IgD-negative memory B cell (primary cell): ENCODE measurements at regions not wholly inside any gene's neighbourhood (a gene's known extent, or its start where the extent isn't known, plus 50 kb on each side); places are given as distances from the start of the nearest gene placed in this dataset.
"Not testable (repeated sequence)": the region's sequence is repeated elsewhere in the genome, so short reads cannot be mapped to it uniquely, and the experiment has no call there.

Experiments
- H3K27ac Mint-ChIP-seq, 3 donors: one replicate each; pipeline ENCODE4 v1.8.0; 2020 to 2022; ENCODE audit warnings: mild to moderate bottlenecking in 3 of 3, mixed read lengths in 3 of 3, moderate library complexity in 1 of 3
- H3K27me3 Mint-ChIP-seq: one replicate; pipeline ENCODE4 v1.8.0; 2021; ENCODE audit warnings: mixed read lengths
- H3K36me3 Mint-ChIP-seq: one replicate; pipeline ENCODE4 v1.8.0; 2020; ENCODE audit warnings: mild to moderate bottlenecking, mixed read lengths
- H3K4me1 Mint-ChIP-seq, 3 donors: one replicate each; pipeline ENCODE4 v1.8.0; 2020 to 2022; ENCODE audit warnings: mixed read lengths in 3 of 3, mild to moderate bottlenecking in 1 of 3
- H3K4me3 Mint-ChIP-seq, 4 donors: one replicate each; pipeline ENCODE4 v1.8.0; 2020 to 2022; ENCODE audit warnings: mild to moderate bottlenecking in 4 of 4, mixed read lengths in 4 of 4, moderate library complexity in 3 of 4
- H3K9me3 Mint-ChIP-seq, 3 donors: one replicate each; pipeline ENCODE4 v1.8.0; 2020 to 2021; ENCODE audit warnings: mixed read lengths in 3 of 3, mild to moderate bottlenecking in 1 of 3

DNA sequence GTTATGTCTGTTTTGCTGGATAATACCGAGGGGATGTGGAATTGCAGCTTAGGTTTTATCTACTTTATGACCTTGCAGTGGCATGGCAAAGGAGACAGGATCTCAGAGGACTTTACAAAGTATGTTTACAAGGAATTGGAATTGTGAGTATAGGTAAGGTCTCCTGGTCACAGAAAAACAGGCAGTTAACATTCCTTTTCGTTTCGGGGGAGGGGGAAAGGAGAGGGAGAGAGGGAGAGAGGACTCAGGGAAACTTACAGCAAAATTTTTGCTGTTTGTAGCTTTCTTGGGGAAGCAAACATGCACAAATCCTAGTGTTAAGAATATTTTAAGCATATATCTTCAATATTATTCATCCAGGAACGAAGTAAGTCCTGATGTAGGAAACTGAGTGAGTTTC lies 590.5 kb upstream of the LRFN5 start:
- Mint-ChIP-seq H3K36me3 (peaks cover 1% of the 10 kb centered on the region), H3K27me3 (no peaks in the 10 kb centered on the region), H3K9me3 (peaks cover 0 to 3% (median 0%) of the 10 kb centered on the region in 3 donors), H3K4me3 (no peak overlapping the region), H3K4me1 (no peaks in the 10 kb centered on the region), H3K27ac (no peak overlapping the region)

DNA sequence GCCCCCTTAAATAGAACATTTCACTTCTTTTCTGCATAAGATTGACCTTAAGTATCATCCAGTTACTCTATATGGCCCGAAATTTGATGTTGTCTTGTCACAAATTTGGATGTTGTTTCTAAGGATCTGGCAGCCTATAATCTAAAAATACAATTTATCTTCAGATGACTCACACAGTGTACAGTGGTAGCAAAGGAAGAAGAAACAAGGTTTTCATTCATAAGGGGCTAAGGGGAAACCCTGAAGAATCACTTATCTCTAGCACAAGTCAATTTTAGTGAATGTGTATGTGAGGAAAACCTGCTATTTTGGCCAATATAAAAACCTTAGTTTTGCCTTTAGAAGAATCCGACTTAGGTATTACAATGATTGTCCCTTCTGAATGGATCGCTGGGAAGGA lies 606.3 kb upstream of the LRFN5 start:
- Mint-ChIP-seq H3K9me3 (no peaks in the 10 kb centered on the region), H3K4me1 (no peaks in the 10 kb centered on the region), H3K36me3 (no peaks in the 10 kb centered on the region), H3K27me3 (no peaks in the 10 kb centered on the region), H3K27ac (peak overlapping the region in 1 of 3 donors; percentile 4), H3K4me3 (no peak overlapping the region)

DNA sequence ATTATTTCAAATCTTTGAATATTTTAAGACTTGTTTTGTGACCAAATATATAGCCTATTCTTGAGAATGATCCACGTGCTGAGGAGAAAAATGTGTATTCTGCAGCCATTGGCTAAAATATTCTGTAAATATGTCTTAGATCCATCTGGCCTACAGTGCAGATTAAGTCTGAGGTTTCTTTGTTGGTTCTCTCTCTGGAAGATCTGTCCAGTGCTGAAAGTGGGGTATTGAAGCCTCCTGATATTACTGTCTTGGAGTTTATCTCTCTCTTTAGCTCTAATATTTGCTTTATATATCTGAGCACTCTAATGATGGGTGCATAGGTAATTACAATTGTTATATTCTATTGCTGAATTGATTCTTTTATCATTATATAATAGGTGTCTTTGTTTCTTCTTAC lies 617.4 kb upstream of the LRFN5 start:
- H3K27ac Mint-ChIP-seq: no peak overlapping the region
- no peak overlapping the region for H3K4me3 Mint-ChIP-seq
- H3K36me3 Mint-ChIP-seq: no peaks in the 10 kb centered on the region
- peaks cover 0 to 2% (median 0%) of the 10 kb centered on the region in 3 donors for H3K4me1 Mint-ChIP-seq
- peaks cover 6 to 18% (median 9%) of the 10 kb centered on the region in 3 donors for H3K9me3 Mint-ChIP-seq
- H3K27me3 Mint-ChIP-seq: no peaks in the 10 kb centered on the region

DNA sequence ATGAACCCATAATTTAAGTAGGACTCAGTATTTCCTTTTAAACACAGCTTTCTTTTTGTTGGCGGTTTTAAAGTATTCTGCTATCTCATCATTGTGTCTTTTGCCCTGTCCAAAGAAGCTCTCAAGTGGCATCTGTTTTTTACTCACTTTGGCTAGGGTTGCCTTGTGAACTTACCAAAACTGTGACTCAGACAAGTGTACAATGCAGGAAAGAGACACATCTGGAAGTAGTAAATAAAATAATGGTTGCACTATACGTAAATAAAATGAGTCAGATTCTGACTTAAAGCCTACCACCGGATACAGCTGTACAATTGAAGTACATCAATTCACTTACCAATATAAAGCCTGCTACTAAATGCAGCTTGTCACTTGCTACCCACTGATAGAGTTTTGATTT lies 619.2 kb upstream of the LRFN5 start:
- Mint-ChIP-seq H3K27ac (no peak overlapping the region), H3K4me1 (no peaks in the 10 kb centered on the region), H3K36me3 (no peaks in the 10 kb centered on the region), H3K4me3 (no peak overlapping the region), H3K9me3 (peaks cover 6 to 18% (median 9%) of the 10 kb centered on the region in 3 donors), H3K27me3 (no peaks in the 10 kb centered on the region)

DNA sequence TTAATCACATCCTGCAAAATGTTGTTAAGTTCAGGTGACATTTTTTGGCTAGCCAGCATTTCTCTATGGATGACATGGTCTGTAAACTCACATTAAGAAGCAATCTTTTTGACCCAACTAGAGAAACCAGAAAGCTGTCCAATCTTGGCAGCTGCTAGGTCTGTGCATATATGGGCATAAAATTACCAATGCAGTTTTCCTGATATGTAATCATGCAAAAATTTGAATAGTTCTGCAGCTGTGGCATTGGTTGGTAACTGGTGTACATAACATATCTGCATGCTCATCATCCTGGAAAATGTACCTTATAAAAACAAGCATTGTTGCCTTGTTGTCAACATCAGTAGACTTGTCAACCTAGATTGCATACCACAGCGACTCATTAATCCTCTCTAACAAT lies 620.0 kb upstream of the LRFN5 start:
- Mint-ChIP-seq H3K36me3 (no peaks in the 10 kb centered on the region), H3K9me3 (peaks cover 5 to 18% (median 9%) of the 10 kb centered on the region in 3 donors), H3K4me1 (no peaks in the 10 kb centered on the region), H3K27ac (no peak overlapping the region), H3K27me3 (no peaks in the 10 kb centered on the region), H3K4me3 (no peak overlapping the region)

DNA sequence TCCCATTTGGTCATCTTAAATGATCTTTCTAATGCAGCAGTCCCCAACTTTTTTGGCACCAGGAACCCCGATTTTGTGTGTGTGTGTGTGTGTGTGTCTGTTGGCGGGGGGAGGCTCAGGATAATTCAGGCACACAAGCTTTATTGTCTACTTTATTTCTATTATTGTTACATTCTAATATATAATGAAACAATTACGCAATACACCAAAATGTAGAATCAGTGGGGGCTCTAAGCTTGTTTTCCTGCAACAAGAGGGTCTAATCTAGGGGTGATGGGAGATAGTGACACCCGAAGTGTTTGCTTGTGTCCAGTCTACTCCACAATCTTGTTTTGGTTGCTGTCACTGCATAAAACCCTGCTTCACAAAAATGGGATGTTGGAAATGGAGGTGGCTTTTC lies 621.1 kb upstream of the LRFN5 start:
- no peaks in the 10 kb centered on the region for H3K27me3 Mint-ChIP-seq
- H3K9me3 Mint-ChIP-seq: peaks cover 2 to 18% (median 5%) of the 10 kb centered on the region in 3 donors
- no peak overlapping the region for H3K4me3 Mint-ChIP-seq
- H3K4me1 Mint-ChIP-seq: no peaks in the 10 kb centered on the region
- no peaks in the 10 kb centered on the region for H3K36me3 Mint-ChIP-seq
- no peak overlapping the region for H3K27ac Mint-ChIP-seq

DNA sequence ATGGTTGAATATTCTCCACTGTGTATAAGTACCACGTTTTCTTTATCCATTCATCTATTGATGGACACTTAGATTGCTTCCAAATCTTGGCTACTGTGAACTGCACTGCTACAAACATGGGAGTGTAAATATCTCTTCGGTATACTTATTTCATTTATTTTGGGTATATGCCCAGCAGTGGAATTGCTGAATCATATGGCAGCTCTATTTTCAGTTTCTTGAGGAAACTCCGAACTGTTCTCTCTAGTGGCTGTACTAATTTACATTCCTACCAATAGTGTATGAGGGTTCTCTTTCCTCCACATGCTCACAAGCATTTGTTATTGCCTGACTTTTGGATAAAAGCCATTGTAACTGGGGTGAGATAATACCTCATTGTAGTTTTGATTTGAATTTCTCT lies 623.1 kb upstream of the LRFN5 start:
- Mint-ChIP-seq H3K4me3 (no peak overlapping the region), H3K27me3 (no peaks in the 10 kb centered on the region), H3K27ac (no peak overlapping the region), H3K4me1 (no peaks in the 10 kb centered on the region), H3K9me3 (peaks cover 0 to 4% (median under 1%) of the 10 kb centered on the region in 3 donors), H3K36me3 (no peaks in the 10 kb centered on the region)

DNA sequence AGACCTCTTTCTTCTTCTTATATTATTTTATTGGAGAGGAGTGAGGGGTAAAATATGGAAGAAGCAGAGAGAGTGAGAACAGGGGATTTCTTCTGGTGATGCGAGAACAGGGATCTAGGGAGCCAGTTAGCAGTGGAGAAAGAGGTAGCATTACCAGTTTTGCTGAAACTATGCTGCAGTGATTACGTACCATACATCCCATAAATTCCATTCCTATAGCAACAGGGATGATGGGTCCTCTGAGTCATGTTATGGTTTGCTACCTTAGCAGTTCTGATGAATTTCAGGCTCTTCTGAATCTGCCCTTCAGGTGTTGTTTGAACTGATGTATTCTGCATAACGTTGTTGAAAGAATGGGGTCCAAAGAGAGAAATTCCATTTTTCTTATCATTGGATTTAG lies 625.4 kb upstream of the LRFN5 start:
- Mint-ChIP-seq H3K27ac (no peak overlapping the region), H3K4me1 (no peaks in the 10 kb centered on the region), H3K27me3 (no peaks in the 10 kb centered on the region), H3K9me3 (no peaks in the 10 kb centered on the region), H3K4me3 (no peak overlapping the region), H3K36me3 (no peaks in the 10 kb centered on the region)

DNA sequence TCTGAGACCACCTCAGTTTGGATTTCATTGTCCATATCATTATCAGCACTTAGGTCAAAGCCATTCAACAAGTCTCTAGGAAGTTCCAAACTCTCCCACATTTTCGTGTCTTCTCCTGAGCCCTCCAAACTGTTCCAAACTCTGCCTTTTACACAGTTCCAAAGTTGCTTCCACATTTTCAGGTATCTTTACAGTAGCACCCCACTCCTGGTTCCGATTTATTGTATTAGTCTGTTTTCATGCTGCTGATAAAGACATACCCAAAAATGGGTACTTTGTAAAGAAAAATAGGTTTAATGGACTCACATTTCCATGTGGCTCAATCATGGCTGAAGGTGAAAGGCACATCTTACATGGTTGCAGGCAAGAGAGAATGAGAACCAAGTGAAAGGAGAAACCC lies 646.4 kb upstream of the LRFN5 start:
- H3K9me3 Mint-ChIP-seq: peaks cover under 1 to 12% (median 11%) of the 10 kb centered on the region in 3 donors
- H3K4me1 Mint-ChIP-seq, H3K27ac Mint-ChIP-seq, H3K27me3 Mint-ChIP-seq, H3K4me3 Mint-ChIP-seq, H3K36me3 Mint-ChIP-seq: not testable (repeated sequence)

DNA sequence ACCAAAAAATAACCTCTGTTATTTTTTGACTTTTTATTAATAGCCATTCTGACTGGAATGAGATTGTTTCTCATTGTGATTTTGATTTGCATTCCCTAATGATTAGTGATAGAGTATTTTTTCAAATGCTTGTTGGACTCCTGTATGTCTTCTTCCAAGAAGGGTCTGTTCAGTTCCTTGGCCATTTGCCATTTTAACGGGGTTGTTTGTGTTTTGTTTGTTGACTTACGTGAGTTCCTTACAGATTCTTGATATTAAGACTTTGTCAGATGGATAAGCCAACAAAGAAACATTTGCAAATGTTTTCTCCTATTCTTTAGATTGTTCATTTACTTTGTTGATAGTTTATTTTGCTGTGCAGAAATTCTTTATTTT lies 651.6 kb upstream of the LRFN5 start:
- no peaks in the 10 kb centered on the region for H3K4me1 Mint-ChIP-seq
- no peak overlapping the region for H3K27ac Mint-ChIP-seq
- H3K27me3 Mint-ChIP-seq: no peaks in the 10 kb centered on the region
- no peaks in the 10 kb centered on the region for H3K36me3 Mint-ChIP-seq
- peaks cover 2 to 9% (median 7%) of the 10 kb centered on the region in 3 donors for H3K9me3 Mint-ChIP-seq
- H3K4me3 Mint-ChIP-seq: no peak overlapping the region

DNA sequence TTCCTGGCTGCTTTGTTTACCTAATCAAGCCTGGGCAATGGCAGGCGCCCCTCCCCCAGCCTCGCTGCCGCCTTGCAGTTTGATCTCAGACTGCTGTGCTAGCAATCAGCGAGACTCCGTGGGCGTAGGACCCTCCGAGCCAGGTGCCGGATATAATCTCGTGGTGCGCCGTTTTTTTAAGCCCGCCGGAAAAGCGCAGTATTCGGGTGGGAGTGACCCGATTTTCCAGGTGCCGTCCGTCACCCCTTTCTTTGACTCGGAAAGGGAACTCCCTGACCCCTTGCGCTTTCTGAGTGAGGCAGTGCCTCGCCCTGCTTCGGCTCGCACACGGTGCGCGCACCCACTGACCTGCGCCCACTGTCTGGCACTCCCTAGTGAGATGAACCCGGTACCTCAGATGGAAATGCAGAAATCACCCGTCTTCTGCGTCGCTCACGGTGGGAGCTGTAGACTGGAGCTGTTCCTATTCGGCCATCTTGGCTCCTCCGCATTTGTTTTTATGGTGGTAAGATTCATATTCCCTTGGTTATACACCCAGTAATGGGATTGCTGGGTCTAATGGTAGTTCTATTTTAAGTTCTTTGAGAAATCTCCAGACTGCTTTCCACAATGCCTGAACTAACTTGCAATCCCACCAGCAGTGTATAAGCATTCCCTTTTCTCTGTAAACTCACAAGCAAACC lies 652.1 kb upstream of the LRFN5 start:
- peak overlapping the region in 1 of 4 donors; percentile 25 for H3K4me3 Mint-ChIP-seq
- not testable (repeated sequence) for H3K9me3 Mint-ChIP-seq, H3K27ac Mint-ChIP-seq, H3K36me3 Mint-ChIP-seq, H3K27me3 Mint-ChIP-seq, H3K4me1 Mint-ChIP-seq

DNA sequence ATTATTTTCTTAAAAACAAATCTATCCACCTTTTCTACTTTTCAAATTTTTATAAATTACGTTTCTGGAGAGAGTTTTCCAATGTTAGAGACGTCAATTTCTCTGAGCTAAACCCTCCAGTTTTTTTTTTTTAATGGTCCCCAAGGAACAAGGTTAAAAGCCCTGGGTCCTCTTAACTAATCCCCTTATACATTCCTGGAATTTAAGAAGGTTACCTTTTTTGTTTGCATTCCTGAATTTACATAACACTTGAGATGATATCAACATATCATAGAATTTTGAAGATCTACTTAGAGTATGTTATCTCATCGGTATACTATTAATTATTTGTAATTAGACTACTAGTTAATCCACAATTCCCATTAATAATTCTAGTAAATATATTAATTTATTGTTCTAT lies 662.2 kb upstream of the LRFN5 start:
- no peak overlapping the region for H3K27ac Mint-ChIP-seq
- H3K4me1 Mint-ChIP-seq: no peaks in the 10 kb centered on the region
- H3K36me3 Mint-ChIP-seq: no peaks in the 10 kb centered on the region
- H3K27me3 Mint-ChIP-seq: no peaks in the 10 kb centered on the region
- H3K4me3 Mint-ChIP-seq: no peak overlapping the region
- peaks cover 0 to 8% (median 5%) of the 10 kb centered on the region in 3 donors for H3K9me3 Mint-ChIP-seq

DNA sequence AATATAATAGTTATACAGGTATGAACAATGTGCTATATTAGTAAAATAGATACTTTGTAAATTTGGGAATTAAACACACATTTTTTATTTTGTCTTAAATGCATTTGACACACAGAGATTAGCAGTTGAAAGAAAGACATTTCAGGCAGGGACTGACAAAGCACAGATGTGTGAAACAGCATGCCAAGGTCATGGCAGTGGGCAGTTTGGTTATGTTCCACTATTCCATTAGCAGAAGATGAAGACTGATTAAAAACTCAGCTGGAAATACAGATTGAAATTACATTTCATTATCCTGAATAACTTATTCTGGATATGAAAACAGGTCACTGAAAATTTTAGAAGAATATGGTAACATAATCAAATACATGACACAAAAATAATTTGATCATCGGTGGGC lies 669.8 kb upstream of the LRFN5 start:
- Mint-ChIP-seq H3K4me1 (no peaks in the 10 kb centered on the region), H3K27ac (no peak overlapping the region), H3K27me3 (no peaks in the 10 kb centered on the region), H3K9me3 (peaks cover 0 to 3% (median 2%) of the 10 kb centered on the region in 3 donors), H3K4me3 (no peak overlapping the region), H3K36me3 (no peaks in the 10 kb centered on the region)

DNA sequence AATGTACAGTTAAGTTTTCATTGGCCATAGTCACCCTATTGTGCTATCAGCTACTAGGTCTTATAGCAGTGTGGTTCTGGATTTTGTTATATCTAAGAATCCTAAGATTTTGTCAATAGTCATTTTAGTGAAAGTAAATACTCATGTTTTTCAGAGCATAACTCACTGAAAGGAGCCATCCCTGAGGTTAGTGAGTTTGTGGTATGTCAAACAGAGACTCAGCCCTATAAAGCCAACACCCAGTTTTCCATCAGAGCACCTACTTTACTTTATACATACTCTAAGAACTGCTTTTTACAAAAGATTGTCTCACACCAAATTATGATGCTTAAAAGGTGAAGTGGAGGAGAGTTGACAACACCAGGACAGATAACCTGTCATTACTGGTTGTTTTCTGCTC lies 686.3 kb upstream of the LRFN5 start:
- H3K27me3 Mint-ChIP-seq: no peaks in the 10 kb centered on the region
- no peak overlapping the region for H3K27ac Mint-ChIP-seq
- H3K36me3 Mint-ChIP-seq: no peaks in the 10 kb centered on the region
- H3K9me3 Mint-ChIP-seq: peaks cover 0 to 3% (median 0%) of the 10 kb centered on the region in 3 donors
- H3K4me1 Mint-ChIP-seq: no peaks in the 10 kb centered on the region
- no peak overlapping the region for H3K4me3 Mint-ChIP-seq

DNA sequence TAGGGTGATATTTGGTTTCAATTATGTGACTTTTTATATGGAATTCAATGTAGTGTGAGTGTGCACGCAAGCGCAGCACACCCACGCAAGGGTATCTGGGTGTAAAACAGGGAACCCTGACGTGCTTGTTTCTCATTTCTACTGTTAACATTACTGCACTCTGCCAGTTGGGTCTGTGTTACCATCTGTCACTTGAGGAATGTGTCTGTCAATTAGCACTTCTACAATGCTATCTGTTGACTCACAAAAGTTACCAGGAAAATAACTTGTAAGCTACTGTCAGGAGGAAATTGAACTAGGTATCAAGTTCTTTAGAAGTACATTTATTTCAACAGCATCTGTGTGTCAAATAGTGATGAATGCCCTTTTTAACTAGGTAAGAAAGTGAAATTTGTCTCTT lies 695.5 kb upstream of the LRFN5 start:
- H3K36me3 Mint-ChIP-seq: no peaks in the 10 kb centered on the region
- H3K27ac Mint-ChIP-seq: no peak overlapping the region
- H3K4me3 Mint-ChIP-seq: no peak overlapping the region
- H3K9me3 Mint-ChIP-seq: no peaks in the 10 kb centered on the region
- H3K4me1 Mint-ChIP-seq: no peaks in the 10 kb centered on the region
- H3K27me3 Mint-ChIP-seq: no peaks in the 10 kb centered on the region

DNA sequence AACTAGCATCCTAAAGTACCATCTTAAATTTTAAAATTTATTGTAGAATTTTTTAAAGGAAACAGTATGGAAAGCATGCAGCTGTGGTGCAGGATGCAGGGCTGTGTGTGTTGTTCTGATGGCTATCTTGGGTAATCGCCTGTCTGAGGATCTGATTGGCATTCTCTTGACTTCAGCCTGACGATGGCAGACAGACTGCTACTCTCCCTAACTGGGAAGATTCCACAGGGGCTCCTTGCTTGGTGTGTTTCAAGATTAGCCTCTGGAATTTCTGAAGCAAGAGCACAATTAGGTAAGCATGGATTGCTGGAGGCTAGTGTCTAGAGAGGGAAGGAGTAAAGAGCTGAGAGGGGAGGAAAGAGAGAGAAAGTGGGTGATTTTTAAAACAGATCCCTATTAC lies 696.8 kb upstream of the LRFN5 start:
- no peaks in the 10 kb centered on the region for H3K27me3 Mint-ChIP-seq
- no peaks in the 10 kb centered on the region for H3K36me3 Mint-ChIP-seq
- H3K27ac Mint-ChIP-seq: no peak overlapping the region
- H3K9me3 Mint-ChIP-seq: no peaks in the 10 kb centered on the region
- no peaks in the 10 kb centered on the region for H3K4me1 Mint-ChIP-seq
- H3K4me3 Mint-ChIP-seq: no peak overlapping the region

DNA sequence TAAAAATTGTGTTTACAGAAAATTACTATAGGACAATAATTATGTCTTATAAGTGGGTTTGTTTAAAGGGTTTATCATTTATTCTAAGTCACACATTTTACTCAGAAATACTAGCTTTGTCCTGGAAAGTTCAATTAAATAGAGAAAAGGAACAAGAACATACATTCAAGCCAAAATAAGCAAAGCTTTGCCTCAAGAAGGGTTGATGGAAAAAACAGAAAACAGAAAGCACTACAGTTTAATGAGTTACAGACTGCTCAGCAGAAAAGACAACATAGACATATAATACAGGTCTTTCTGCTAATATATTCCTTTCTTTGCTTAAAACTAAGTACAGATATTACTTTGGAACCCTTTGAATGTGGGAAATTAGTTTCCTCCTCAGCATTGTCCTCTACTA lies 703.0 kb upstream of the LRFN5 start:
- no peaks in the 10 kb centered on the region for H3K36me3 Mint-ChIP-seq
- H3K27ac Mint-ChIP-seq: no peak overlapping the region
- no peaks in the 10 kb centered on the region for H3K27me3 Mint-ChIP-seq
- H3K9me3 Mint-ChIP-seq: peaks cover 0 to 4% (median 0%) of the 10 kb centered on the region in 3 donors
- no peaks in the 10 kb centered on the region for H3K4me1 Mint-ChIP-seq
- H3K4me3 Mint-ChIP-seq: no peak overlapping the region
